HepG2 (cell line): ENCODE measurements at regions not wholly inside any gene's neighbourhood (a gene's known extent, or its start where the extent isn't known, plus 50 kb on each side); places are given as distances from the start of the nearest gene placed in this dataset.

Source experiments
- ATAC-seq: fragments of 200-7000 bp; cut with Tn5 transposase; 3 replicates; pipeline ENCODE4 v1.9.1; 2020; ENCODE audit warnings: mild to moderate bottlenecking, moderate library complexity
- BruUV-seq: library from RNA; stranded (reverse); fragments of 400-500 nt; replicated peaks from 2 replicates; lab custom pipeline; 2021; lab: Mats Ljungman, UMichigan
- CTCF ChIA-PET: fragments of 300-600 bp; formaldehyde crosslinking; extraction: SDS; loops from one replicate; lab custom pipeline; 2021; ENCODE audit warnings: low total read pairs, inconsistent platforms, low intra/inter-chr PET ratio; lab: Yijun Ruan, JAX
- POLR2A ChIA-PET: fragments of 350-600 bp; sonication (Branson Sonifier 250); formaldehyde crosslinking; loops from one replicate; lab custom pipeline; 2020; ENCODE audit warnings: antibody characterized with exemption, inconsistent platforms; lab: Yijun Ruan, JAX
- DNase-seq: peaks from one replicate; pipeline ENCODE4 v3.0.0-alpha.2; 2015; ENCODE audit warnings: low spot score
- FAIRE-seq: peaks from 3 replicates; lab custom pipeline; 2011; peaks lifted over from hg19 to GRCh38; lab: Jason Lieb, UNC
- H2AFZ ChIP-seq: one replicate; pipeline ENCODE4 v1.6.1; 2011; ENCODE audit warnings: low read length, inconsistent platforms
- H3K27ac ChIP-seq: fragments of 300-600 bp; 3 replicates; pipeline ENCODE4 v1.8.0; 2011; ENCODE audit warnings: mixed run types, mild to moderate bottlenecking, mixed read lengths, low read length, inconsistent platforms; ENCODE audit not compliant: insufficient read depth; ENCODE audit errors: extremely low read length
- H3K27me3 ChIP-seq, 2 experiments: fragments of 200-600 bp in 1 of 2; 2 replicates in 1 of 2; 3 replicates in 1 of 2; pipeline versions ENCODE4 v1.6.0 to v1.8.0; 2011; ENCODE audit warnings: low read length in 2 of 2, mild to moderate bottlenecking in 2 of 2, moderate library complexity in 2 of 2, inconsistent platforms in 1 of 2; ENCODE audit not compliant: insufficient read depth in 2 of 2, control insufficient read depth in 1 of 2
- H3K36me3 ChIP-seq, 2 experiments: fragments of 200-600 bp in 1 of 2; replicated peaks in 1 of 2; 2 replicates in 1 of 2; 3 replicates in 1 of 2; pipeline versions ENCODE4 v1.5.1 to v1.8.0; 2011; ENCODE audit warnings: low read length in 2 of 2, inconsistent platforms in 1 of 2; ENCODE audit not compliant: insufficient read depth in 2 of 2, control insufficient read depth in 1 of 2
- H3K4me1 ChIP-seq: 2 replicates; pipeline ENCODE4 v1.5.1; 2012; ENCODE audit warnings: low read length, inconsistent platforms; ENCODE audit not compliant: insufficient read depth
- H3K4me2 ChIP-seq: 2 replicates; pipeline ENCODE4 v1.6.0; 2011; ENCODE audit warnings: low read depth, low read length, inconsistent platforms
- H3K4me3 ChIP-seq, 3 experiments: fragments of 200-600 bp in 1 of 3; sonication (generic), shearing (Covaris generic) in 1 of 3; replicated peaks in 1 of 3; 2 replicates each; pipeline ENCODE4 v1.5.1; 2011 to 2016; ENCODE audit warnings: low read length in 3 of 3, inconsistent platforms in 2 of 3, low read depth in 2 of 3, mild to moderate bottlenecking in 2 of 3, control low read depth in 1 of 3, mixed read lengths in 1 of 3; ENCODE audit not compliant: insufficient read depth in 1 of 3
- H3K79me2 ChIP-seq: one replicate; pipeline ENCODE4 v1.6.1; 2011; ENCODE audit warnings: low read length, inconsistent platforms; ENCODE audit not compliant: insufficient read depth
- H3K9ac ChIP-seq: 2 replicates; pipeline ENCODE4 v1.6.0; 2011; ENCODE audit warnings: mild to moderate bottlenecking, low read depth, low read length, inconsistent platforms; ENCODE audit not compliant: insufficient read depth
- H3K9me3 ChIP-seq: 2 replicates; pipeline ENCODE4 v1.5.1; 2012; ENCODE audit warnings: mild to moderate bottlenecking, low read length
- H4K20me1 ChIP-seq: 2 replicates; pipeline ENCODE4 v1.6.0; 2011; ENCODE audit warnings: inconsistent platforms, mild to moderate bottlenecking, low read length, moderate library complexity; ENCODE audit not compliant: insufficient read depth
- CREM ChIP-seq, 2 experiments: sonication (generic) in 1 of 2; formaldehyde crosslinking in 1 of 2; IDR thresholded peaks; 2 replicates each; pipeline versions ENCODE4 v1.4.0 to v1.6.1; 2016 to 2020; ENCODE audit warnings: antibody characterized with exemption in 1 of 2, mild to moderate bottlenecking in 1 of 2, missing genetic modification reagents in 1 of 2
- KDM2A ChIP-seq: sonication (generic); formaldehyde crosslinking; IDR thresholded peaks from 2 replicates; pipeline ENCODE4 v1.4.0; 2020; ENCODE audit warnings: low read depth, missing genetic modification reagents, borderline replicate concordance
- MAFF ChIP-seq: IDR thresholded peaks from 2 replicates; pipeline ENCODE4 v1.6.1; 2011; ENCODE audit warnings: low read depth, low read length, improper control_type of control experiment
- MAFK ChIP-seq, 2 experiments: IDR thresholded peaks in 1 of 2; conservative IDR thresholded peaks in 1 of 2; 2 replicates each; pipeline ENCODE4 v1.6.1; 2011; ENCODE audit warnings: improper control_type of control experiment in 2 of 2, low read length in 2 of 2
- TAF15 ChIP-seq: fragments of 200-400 bp; formaldehyde crosslinking; IDR thresholded peaks from one replicate; pipeline ENCODE4 v1.6.1; 2018; ENCODE audit warnings: mild to moderate bottlenecking, low read depth, low read length; ENCODE audit not compliant: poor library complexity, severe bottlenecking
- ZFP82 ChIP-seq: sonication (generic); formaldehyde crosslinking; IDR thresholded peaks from 2 replicates; pipeline ENCODE4 v1.5.1; 2020; ENCODE audit warnings: mild to moderate bottlenecking, missing genetic modification reagents, borderline replicate concordance
- WGBS: methylation state at CpG from one replicate; pipeline ENCODE4 v1.1.6; 2017; ENCODE audit warnings: low lambda C conversion rate; 5-methylcytosine and 5-hydroxymethylcytosine counted together
- in situ Hi-C: cut with HindIII; loops from 2 replicates; pipeline ENCODE4 v1.10.0; 2017; ENCODE audit warnings: low pct_unique_long_range_greater_than_20kb; ENCODE audit not compliant: extremely low pct_ligation_motif_present
- intact Hi-C: fragments of 100-400 bp; cut with micrococcal nuclease; formaldehyde crosslinking; loops from one replicate; pipeline ENCODE4 v1.10.0; 2022; ENCODE audit not compliant: unreplicated experiment
- TF ChIP-seq, protein P1 (sequence below): sonication (generic); formaldehyde crosslinking; IDR thresholded peaks from 2 replicates; pipeline ENCODE4 v1.8.0; 2022; ENCODE audit warnings: missing genetic modification reagents, mild to moderate bottlenecking, inconsistent platforms, borderline replicate concordance
- TF ChIP-seq, protein P2 (sequence below): sonication (generic); formaldehyde crosslinking; IDR thresholded peaks from 2 replicates; pipeline ENCODE4 v1.9.0; 2021; ENCODE audit warnings: missing genetic modification reagents, borderline replicate concordance
- TF ChIP-seq, protein P3 (sequence below): sonication (generic); formaldehyde crosslinking; IDR thresholded peaks from 2 replicates; pipeline ENCODE4 v1.4.0; 2020; ENCODE audit warnings: missing genetic modification reagents, borderline replicate concordance

DNA sequence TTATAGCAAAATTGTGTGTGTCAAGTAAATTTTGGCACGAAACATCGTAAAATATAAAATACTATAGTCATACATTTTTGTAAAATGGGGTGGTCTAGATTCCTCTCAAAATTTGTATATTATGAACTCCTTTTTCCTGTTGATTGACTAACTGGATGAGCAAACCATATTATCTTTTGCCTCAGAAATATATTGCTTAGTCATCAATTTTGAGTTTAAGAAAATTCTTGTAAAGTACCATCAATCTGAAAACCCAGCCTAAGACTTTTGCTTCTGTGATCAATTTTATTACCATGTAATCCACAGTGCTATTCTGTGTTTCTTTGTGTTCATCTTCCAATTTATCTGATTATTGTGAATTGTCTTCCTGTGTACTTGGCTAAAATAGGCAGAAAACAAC lies 98.0 kb upstream of the PCDH18 start:
- no peak overlapping the region for H3K27ac ChIP-seq
- H3K36me3 ChIP-seq = no peaks in the 10 kb centered on the region
- H3K4me1 ChIP-seq = no peaks in the 10 kb centered on the region
- WGBS = 33% methylated on average over 2 of the region's 2 CpGs
- POLR2A ChIA-PET = no interaction called here
- DNase-seq (no peak), ATAC-seq (no peak), FAIRE-seq (no peak)
- no peak overlapping the region for H3K4me2 ChIP-seq
- intact Hi-C loops (no loop called here), in situ Hi-C loops (no loop called here)
- no peak overlapping the region for H3K9ac ChIP-seq
- BruUV-seq = no TSS peak
- CTCF ChIA-PET = no interaction called here
- H3K9me3 ChIP-seq = no peaks in the 10 kb centered on the region
- H2AFZ ChIP-seq = no peak overlapping the region
- H3K4me3 ChIP-seq = no peak overlapping the region
- no peaks in the 10 kb centered on the region for H4K20me1 ChIP-seq
- H3K27me3 ChIP-seq = no peaks in the 10 kb centered on the region
- no peaks in the 10 kb centered on the region for H3K79me2 ChIP-seq
- TF ChIP-seq, protein P1, sequence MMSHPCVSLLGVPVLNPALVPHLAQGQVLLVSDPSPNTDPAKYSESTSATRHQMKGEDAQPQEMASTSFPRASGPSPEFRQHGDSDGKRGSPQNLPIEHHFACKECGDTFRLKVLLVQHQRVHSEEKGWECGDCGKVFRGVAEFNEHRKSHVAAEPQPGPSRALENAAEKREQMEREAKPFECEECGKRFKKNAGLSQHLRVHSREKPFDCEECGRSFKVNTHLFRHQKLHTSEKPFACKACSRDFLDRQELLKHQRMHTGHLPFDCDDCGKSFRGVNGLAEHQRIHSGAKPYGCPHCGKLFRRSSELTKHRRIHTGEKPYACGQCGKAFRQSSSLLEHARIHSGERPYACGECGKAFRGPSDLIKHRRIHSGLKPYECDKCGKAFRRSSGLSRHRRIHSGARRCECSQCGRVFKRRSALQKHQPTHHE (CRISPR knock-in tag) = no peak
- TF ChIP-seq MAFF (peak; percentile 99), MAFK (conservative IDR thresholded peaks at IDR 0.05 in 1 of 2, IDR thresholded peaks at IDR 0.05 in 1 of 2; ENCODE audit: low read length in 2 of 2) (peak; percentile 97 to 99)

DNA sequence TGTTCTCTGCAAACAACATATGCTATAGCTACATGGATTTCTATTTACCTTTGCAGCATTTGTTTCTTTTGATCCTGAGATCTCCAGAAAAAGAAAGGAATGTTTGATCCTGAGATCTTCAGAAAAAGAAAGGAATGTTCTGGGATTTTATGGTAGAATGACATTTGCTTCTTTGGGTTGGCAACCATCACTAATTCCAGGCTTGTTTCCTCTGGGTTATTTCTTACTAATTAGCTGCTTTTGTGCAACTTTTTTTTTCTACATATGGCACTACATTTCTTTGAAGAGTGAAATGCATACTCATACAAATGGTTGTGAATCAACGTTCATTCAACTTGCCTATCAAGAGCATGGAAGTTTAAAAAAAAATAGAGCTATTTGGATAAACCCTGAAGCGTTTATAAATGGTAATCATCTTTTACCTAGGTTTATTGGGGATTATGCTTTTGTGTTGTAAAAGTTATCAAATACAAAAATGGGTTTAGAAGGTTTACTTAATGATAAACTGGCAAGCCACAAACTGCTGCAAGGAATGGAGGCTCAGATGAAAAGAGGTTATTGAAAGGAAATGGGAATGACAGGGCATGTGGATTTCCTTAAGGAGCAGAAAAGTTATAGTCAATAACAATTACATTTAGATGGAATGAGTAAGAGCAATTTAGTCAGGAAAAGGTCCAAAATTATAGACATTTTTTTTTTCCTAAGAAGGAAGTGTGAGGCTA lies 95.6 kb upstream of the PCDH18 start:
- CTCF ChIA-PET = no interaction called here
- POLR2A ChIA-PET = no interaction called here
- Histone ChIP-seq H3K9ac (no peak overlapping the region), H3K79me2 (no peaks in the 10 kb centered on the region), H4K20me1 (no peaks in the 10 kb centered on the region), H3K4me3 (no peak overlapping the region), H3K9me3 (no peaks in the 10 kb centered on the region), H3K4me1 (no peaks in the 10 kb centered on the region), H3K4me2 (no peak overlapping the region), H3K27ac (no peak overlapping the region), H2AFZ (no peak overlapping the region), H3K27me3 (no peaks in the 10 kb centered on the region), H3K36me3 (no peaks in the 10 kb centered on the region)
- no TSS peak for BruUV-seq
- WGBS = 0% methylated on average over 2 of the region's 2 CpGs
- intact Hi-C loops = no loop called here
- FAIRE-seq (no peak), DNase-seq (no peak), ATAC-seq (no peak)
- in situ Hi-C loops = no loop called here
- TF ChIP-seq ZFP82 (CRISPR knock-in tag) (no peak), KDM2A (no peak), TAF15 (no peak), CREM (IDR thresholded peaks at IDR 0.05) (no peak), CREM (CRISPR knock-in tag; IDR thresholded peaks at IDR 0.05) (no peak)
- TF ChIP-seq, protein P2, sequence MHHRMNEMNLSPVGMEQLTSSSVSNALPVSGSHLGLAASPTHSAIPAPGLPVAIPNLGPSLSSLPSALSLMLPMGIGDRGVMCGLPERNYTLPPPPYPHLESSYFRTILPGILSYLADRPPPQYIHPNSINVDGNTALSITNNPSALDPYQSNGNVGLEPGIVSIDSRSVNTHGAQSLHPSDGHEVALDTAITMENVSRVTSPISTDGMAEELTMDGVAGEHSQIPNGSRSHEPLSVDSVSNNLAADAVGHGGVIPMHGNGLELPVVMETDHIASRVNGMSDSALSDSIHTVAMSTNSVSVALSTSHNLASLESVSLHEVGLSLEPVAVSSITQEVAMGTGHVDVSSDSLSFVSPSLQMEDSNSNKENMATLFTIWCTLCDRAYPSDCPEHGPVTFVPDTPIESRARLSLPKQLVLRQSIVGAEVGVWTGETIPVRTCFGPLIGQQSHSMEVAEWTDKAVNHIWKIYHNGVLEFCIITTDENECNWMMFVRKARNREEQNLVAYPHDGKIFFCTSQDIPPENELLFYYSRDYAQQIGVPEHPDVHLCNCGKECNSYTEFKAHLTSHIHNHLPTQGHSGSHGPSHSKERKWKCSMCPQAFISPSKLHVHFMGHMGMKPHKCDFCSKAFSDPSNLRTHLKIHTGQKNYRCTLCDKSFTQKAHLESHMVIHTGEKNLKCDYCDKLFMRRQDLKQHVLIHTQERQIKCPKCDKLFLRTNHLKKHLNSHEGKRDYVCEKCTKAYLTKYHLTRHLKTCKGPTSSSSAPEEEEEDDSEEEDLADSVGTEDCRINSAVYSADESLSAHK (CRISPR knock-in tag) = no peak
- TF ChIP-seq, protein P3, sequence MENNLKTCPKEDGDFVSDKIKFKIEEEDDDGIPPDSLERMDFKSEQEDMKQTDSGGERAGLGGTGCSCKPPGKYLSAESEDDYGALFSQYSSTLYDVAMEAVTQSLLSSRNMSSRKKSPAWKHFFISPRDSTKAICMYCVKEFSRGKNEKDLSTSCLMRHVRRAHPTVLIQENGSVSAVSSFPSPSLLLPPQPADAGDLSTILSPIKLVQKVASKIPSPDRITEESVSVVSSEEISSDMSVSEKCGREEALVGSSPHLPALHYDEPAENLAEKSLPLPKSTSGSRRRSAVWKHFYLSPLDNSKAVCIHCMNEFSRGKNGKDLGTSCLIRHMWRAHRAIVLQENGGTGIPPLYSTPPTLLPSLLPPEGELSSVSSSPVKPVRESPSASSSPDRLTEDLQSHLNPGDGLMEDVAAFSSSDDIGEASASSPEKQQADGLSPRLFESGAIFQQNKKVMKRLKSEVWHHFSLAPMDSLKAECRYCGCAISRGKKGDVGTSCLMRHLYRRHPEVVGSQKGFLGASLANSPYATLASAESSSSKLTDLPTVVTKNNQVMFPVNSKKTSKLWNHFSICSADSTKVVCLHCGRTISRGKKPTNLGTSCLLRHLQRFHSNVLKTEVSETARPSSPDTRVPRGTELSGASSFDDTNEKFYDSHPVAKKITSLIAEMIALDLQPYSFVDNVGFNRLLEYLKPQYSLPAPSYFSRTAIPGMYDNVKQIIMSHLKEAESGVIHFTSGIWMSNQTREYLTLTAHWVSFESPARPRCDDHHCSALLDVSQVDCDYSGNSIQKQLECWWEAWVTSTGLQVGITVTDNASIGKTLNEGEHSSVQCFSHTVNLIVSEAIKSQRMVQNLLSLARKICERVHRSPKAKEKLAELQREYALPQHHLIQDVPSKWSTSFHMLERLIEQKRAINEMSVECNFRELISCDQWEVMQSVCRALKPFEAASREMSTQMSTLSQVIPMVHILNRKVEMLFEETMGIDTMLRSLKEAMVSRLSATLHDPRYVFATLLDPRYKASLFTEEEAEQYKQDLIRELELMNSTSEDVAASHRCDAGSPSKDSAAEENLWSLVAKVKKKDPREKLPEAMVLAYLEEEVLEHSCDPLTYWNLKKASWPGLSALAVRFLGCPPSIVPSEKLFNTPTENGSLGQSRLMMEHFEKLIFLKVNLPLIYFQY = no peak
